ENCODE measurements at regions not wholly inside any gene's neighbourhood (a gene's known extent, or its start where the extent isn't known, plus 50 kb on each side); places are given as distances from the start of the nearest gene placed in this dataset.

DNA sequence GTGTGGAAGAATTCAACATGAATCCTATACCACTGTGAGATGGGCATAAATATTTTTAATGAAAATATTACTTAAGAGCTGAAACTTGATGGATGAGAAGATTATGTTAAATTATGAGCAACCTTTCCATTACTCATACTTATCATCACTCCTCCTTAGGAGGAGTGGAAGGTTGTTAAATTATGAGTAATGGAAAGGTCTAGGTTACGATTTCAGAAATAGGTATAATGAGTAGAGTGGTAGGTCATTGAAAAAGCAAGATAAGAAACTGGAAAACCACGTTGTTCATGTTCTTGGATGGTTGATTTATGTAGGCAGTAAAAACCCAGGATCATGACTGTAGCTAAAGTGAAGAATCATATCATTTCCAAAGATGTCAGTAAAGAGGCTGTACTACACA is 973.2 kb upstream of the RAG2 start (continued):
- TF ChIP-seq, protein P1, sequence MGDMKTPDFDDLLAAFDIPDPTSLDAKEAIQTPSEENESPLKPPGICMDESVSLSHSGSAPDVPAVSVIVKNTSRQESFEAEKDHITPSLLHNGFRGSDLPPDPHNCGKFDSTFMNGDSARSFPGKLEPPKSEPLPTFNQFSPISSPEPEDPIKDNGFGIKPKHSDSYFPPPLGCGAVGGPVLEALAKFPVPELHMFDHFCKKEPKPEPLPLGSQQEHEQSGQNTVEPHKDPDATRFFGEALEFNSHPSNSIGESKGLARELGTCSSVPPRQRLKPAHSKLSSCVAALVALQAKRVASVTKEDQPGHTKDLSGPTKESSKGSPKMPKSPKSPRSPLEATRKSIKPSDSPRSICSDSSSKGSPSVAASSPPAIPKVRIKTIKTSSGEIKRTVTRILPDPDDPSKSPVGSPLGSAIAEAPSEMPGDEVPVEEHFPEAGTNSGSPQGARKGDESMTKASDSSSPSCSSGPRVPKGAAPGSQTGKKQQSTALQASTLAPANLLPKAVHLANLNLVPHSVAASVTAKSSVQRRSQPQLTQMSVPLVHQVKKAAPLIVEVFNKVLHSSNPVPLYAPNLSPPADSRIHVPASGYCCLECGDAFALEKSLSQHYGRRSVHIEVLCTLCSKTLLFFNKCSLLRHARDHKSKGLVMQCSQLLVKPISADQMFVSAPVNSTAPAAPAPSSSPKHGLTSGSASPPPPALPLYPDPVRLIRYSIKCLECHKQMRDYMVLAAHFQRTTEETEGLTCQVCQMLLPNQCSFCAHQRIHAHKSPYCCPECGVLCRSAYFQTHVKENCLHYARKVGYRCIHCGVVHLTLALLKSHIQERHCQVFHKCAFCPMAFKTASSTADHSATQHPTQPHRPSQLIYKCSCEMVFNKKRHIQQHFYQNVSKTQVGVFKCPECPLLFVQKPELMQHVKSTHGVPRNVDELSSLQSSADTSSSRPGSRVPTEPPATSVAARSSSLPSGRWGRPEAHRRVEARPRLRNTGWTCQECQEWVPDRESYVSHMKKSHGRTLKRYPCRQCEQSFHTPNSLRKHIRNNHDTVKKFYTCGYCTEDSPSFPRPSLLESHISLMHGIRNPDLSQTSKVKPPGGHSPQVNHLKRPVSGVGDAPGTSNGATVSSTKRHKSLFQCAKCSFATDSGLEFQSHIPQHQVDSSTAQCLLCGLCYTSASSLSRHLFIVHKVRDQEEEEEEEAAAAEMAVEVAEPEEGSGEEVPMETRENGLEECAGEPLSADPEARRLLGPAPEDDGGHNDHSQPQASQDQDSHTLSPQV (IDR thresholded peaks at IDR 0.05), result no peak
- TF ChIP-seq FOS (IDR thresholded peaks at IDR 0.05; ENCODE audit: borderline replicate concordance, extremely low read depth, insufficient read length) (no peak), FOXM1 (IDR thresholded peaks at IDR 0.05; ENCODE audit: low read depth, low read length) (no peak), SMC3 (IDR thresholded peaks at IDR 0.05; ENCODE audit: borderline replicate concordance, low read length) (no peak), POLR2AphosphoS2 (IDR thresholded peaks at IDR 0.05; ENCODE audit: low read depth, low read length) (no peak), BCL11A (IDR thresholded peaks at IDR 0.05; ENCODE audit: low read depth, low read length) (no peak), USF2 (IDR thresholded peaks at IDR 0.05; ENCODE audit: borderline replicate concordance, low read depth, low read length) (no peak), CHD4 (IDR thresholded peaks at IDR 0.05) (no peak)

GRCh38 chr11:37560991-37561390 is 963.0 kb upstream of the RAG2 start:
- CTCF ChIA-PET, result no interaction called here
- DNase-seq (ENCODE audit: low read depth, low spot score), result no peak
- H3K9me3 ChIP-seq (replicated peaks; ENCODE audit: control insufficient read depth, insufficient read depth, low read length), result no peaks in the 10 kb centered on the region
- no peak overlapping the region for H3K4me2 ChIP-seq (ENCODE audit: control insufficient read depth, insufficient read depth)
- FAIRE-seq, result no peak
- WGBS (ENCODE audit: insufficient coverage, insufficient replicate concordance, low lambda C conversion rate, missing lambda C conversion rate), result 2% methylated on average over 2 of the region's 2 CpGs
- POLR2A ChIA-PET, result no interaction called here
- in situ Hi-C loops (cut with MboI) (no loop called here), intact Hi-C loops (cut with micrococcal nuclease; ENCODE audit: unreplicated experiment) (no loop called here)
- H3K4me1 ChIP-seq (ENCODE audit: control insufficient read depth, insufficient read depth, low read length), result no peaks in the 10 kb centered on the region
- no peak overlapping the region for H2AFZ ChIP-seq (ENCODE audit: control insufficient read depth, low read depth, low read length)
- no peak overlapping the region for H3K4me3 ChIP-seq
- ATAC-seq, result no peak
- H3K79me2 ChIP-seq (ENCODE audit: control insufficient read depth, insufficient read depth, low read length), result no peaks in the 10 kb centered on the region
- H3K27me3 ChIP-seq (replicated peaks in 1 of 2; ENCODE audit: control insufficient read depth in 2 of 2, insufficient read depth in 2 of 2, low read length in 1 of 2), result no peaks in the 10 kb centered on the region
- no peak overlapping the region for H3K27ac ChIP-seq (ENCODE audit: control insufficient read depth, insufficient read depth)
- TF ChIP-seq CHD4 (IDR thresholded peaks at IDR 0.05) (no peak), GATAD2B (conservative IDR thresholded peaks at IDR 0.05; ENCODE audit: low read depth) (no peak), FOXM1 (IDR thresholded peaks at IDR 0.05; ENCODE audit: low read depth, low read length) (no peak), CTCF (IDR thresholded peaks at IDR 0.05 in 2 of 3, conservative IDR thresholded peaks at IDR 0.05 in 1 of 3; ENCODE audit: control insufficient read depth in 2 of 3, extremely low read depth in 1 of 3, insufficient read depth in 1 of 3, low read depth in 3 of 3, low read length in 3 of 3) (no peak), SKIL (IDR thresholded peaks at IDR 0.05; ENCODE audit: low read depth, poor library complexity, severe bottlenecking) (no peak), ATF3 (IDR thresholded peaks at IDR 0.05; ENCODE audit: borderline replicate concordance, extremely low read depth, low read depth, low read length) (no peak), LARP7 (IDR thresholded peaks at IDR 0.05) (no peak)
- no TSS peak for BruUV-seq (replicated peaks)
- SMC1A ChIA-PET (ENCODE audit: uncharacterized antibody, unreplicated experiment), result interaction anchor here (1.0 kb wide), 1 partner anchor 15 kb away, joined by 3 read pairs; no protein-coding TSS in a partner anchor
- H3K36me3 ChIP-seq (ENCODE audit: control insufficient read depth in 2 of 2, insufficient read depth in 2 of 2, low read length in 1 of 2), result no peaks in the 10 kb centered on the region
- RAD21 ChIA-PET (ENCODE audit: unreplicated experiment), result no interaction called here
- no peaks in the 10 kb centered on the region for H4K20me1 ChIP-seq (ENCODE audit: control insufficient read depth, insufficient read depth)
- H3K9ac ChIP-seq (ENCODE audit: control insufficient read depth, insufficient read depth, low read length), result no peak overlapping the region

Measured in GM12878 (cell line).